Smooth muscle cell (in vitro differentiated cells): ENCODE measurements at regions not wholly inside any gene's neighbourhood (a gene's known extent, or its start where the extent isn't known, plus 50 kb on each side); places are given as distances from the start of the nearest gene placed in this dataset.

Experiments
- DNase-seq: peaks from one replicate; lab custom pipeline; 2025; ENCODE audit not compliant: unreplicated experiment; lab: John Stamatoyannopoulos, UW
- H2AFZ ChIP-seq: fragments of 200-600 bp; sonication (generic); 2 replicates; pipeline ENCODE4 v1.6.0; 2016; ENCODE audit warnings: antibody characterized with exemption, low read depth, mild to moderate bottlenecking
- H3F3A ChIP-seq: fragments of 200-600 bp; sonication (generic); 2 replicates; pipeline ENCODE4 v1.6.0; 2017; ENCODE audit warnings: antibody characterized with exemption, low read depth
- H3K27ac ChIP-seq: fragments of 200-600 bp; sonication (generic); 2 replicates; pipeline ENCODE4 v1.5.1; 2016; ENCODE audit warnings: low read depth, mild to moderate bottlenecking
- H3K27me3 ChIP-seq: fragments of 200-600 bp; sonication (generic); 2 replicates; pipeline ENCODE4 v1.6.1; 2016; ENCODE audit warnings: low read depth, mild to moderate bottlenecking
- H3K36me3 ChIP-seq: fragments of 200-600 bp; sonication (generic); 2 replicates; pipeline ENCODE4 v1.5.1; 2016; ENCODE audit warnings: low read depth
- H3K4me1 ChIP-seq: fragments of 200-600 bp; sonication (generic); 2 replicates; pipeline ENCODE4 v1.5.1; 2016; ENCODE audit warnings: low read depth
- H3K4me2 ChIP-seq: fragments of 200-600 bp; sonication (generic); 2 replicates; pipeline ENCODE4 v1.6.0; 2016; ENCODE audit warnings: mild to moderate bottlenecking
- H3K4me3 ChIP-seq: fragments of 200-600 bp; sonication (generic); 2 replicates; pipeline ENCODE4 v1.5.1; 2016; ENCODE audit warnings: mild to moderate bottlenecking
- H3K79me2 ChIP-seq: fragments of 200-600 bp; sonication (generic); 2 replicates; pipeline ENCODE4 v1.6.0; 2016; ENCODE audit warnings: low read depth, mild to moderate bottlenecking
- H3K9ac ChIP-seq: fragments of 200-600 bp; sonication (generic); 2 replicates; pipeline ENCODE4 v1.6.0; 2016; ENCODE audit warnings: low read depth
- H3K9me3 ChIP-seq: fragments of 200-600 bp; sonication (generic); replicated peaks from 2 replicates; pipeline ENCODE4 v1.5.1; 2016; ENCODE audit warnings: low read depth
- H4K20me1 ChIP-seq: fragments of 200-600 bp; sonication (generic); 2 replicates; pipeline ENCODE4 v1.6.0; 2016; ENCODE audit warnings: low read depth
- CTCF ChIP-seq: fragments of 200-600 bp; sonication (generic); IDR thresholded peaks from 2 replicates; pipeline ENCODE4 v1.5.1; 2017; ENCODE audit warnings: borderline replicate concordance, mild to moderate bottlenecking, antibody characterized with exemption; ENCODE audit not compliant: insufficient read depth, poor library complexity, severe bottlenecking
- WGBS: methylation state at CpG from one replicate; pipeline ENCODE4 v1.1.7; 2016; ENCODE audit warnings: low lambda C conversion rate; 5-methylcytosine and 5-hydroxymethylcytosine counted together

GRCh38 chr3:87397211-87397610, 120.8 kb upstream of the POU1F1 start:
- Histone ChIP-seq H2AFZ (no peak overlapping the region), H3K4me2 (no peak overlapping the region), H4K20me1 (no peaks in the 10 kb centered on the region), H3K79me2 (no peaks in the 10 kb centered on the region), H3K27ac (no peak overlapping the region), H3K4me3 (no peak overlapping the region), H3F3A (no peaks in the 10 kb centered on the region), H3K27me3 (no peaks in the 10 kb centered on the region), H3K9me3 (no peaks in the 10 kb centered on the region), H3K4me1 (no peaks in the 10 kb centered on the region), H3K36me3 (no peaks in the 10 kb centered on the region), H3K9ac (no peak overlapping the region)
- no peak for TF ChIP-seq CTCF
- DNase-seq, result no peak
- WGBS, result 87% methylated on average over 2 of the region's 2 CpGs

- Histone ChIP-seq H3K79me2 (no peaks in the 10 kb centered on the region), H3K9me3 (no peaks in the 10 kb centered on the region), H4K20me1 (no peaks in the 10 kb centered on the region), H3K4me3 (no peak overlapping the region), H2AFZ (no peak overlapping the region), H3K4me2 (no peak overlapping the region), H3K4me1 (no peaks in the 10 kb centered on the region), H3K27me3 (no peaks in the 10 kb centered on the region), H3K36me3 (no peaks in the 10 kb centered on the region), H3F3A (no peaks in the 10 kb centered on the region), H3K9ac (no peak overlapping the region), H3K27ac (no peak overlapping the region)
- DNase-seq, result no peak
- 91% methylated on average over 3 of the region's 3 CpGs for WGBS
- TF ChIP-seq CTCF, result no peak
Measured at GRCh38 chr3:87390821-87391220, 114.4 kb upstream of the POU1F1 start.

- Histone ChIP-seq H3K4me3 (no peak overlapping the region), H2AFZ (no peak overlapping the region), H3K36me3 (no peaks in the 10 kb centered on the region), H3F3A (no peaks in the 10 kb centered on the region), H3K4me2 (no peak overlapping the region), H3K79me2 (no peaks in the 10 kb centered on the region), H3K4me1 (no peaks in the 10 kb centered on the region), H4K20me1 (no peaks in the 10 kb centered on the region), H3K9me3 (no peaks in the 10 kb centered on the region), H3K9ac (no peak overlapping the region), H3K27me3 (no peaks in the 10 kb centered on the region), H3K27ac (no peak overlapping the region)
- TF ChIP-seq CTCF, result no peak
- DNase-seq, result no peak
- WGBS, result 77% methylated on average over 4 of the region's 4 CpGs
Measured at GRCh38 chr3:87390353-87390752, 114.0 kb upstream of the POU1F1 start.

- Histone ChIP-seq H2AFZ (no peak overlapping the region), H3K4me2 (no peak overlapping the region), H3K4me1 (no peaks in the 10 kb centered on the region), H3K4me3 (no peak overlapping the region), H3K27me3 (no peaks in the 10 kb centered on the region), H3F3A (no peaks in the 10 kb centered on the region), H3K9me3 (no peaks in the 10 kb centered on the region), H4K20me1 (no peaks in the 10 kb centered on the region), H3K27ac (no peak overlapping the region), H3K36me3 (no peaks in the 10 kb centered on the region), H3K79me2 (no peaks in the 10 kb centered on the region), H3K9ac (no peak overlapping the region)
- DNase-seq, result no peak
- 96% methylated on average over 28 of the region's 30 CpGs for WGBS
- no peak for TF ChIP-seq CTCF
Measured at GRCh38 chr3:87375231-87375682, 98.9 kb upstream of the POU1F1 start.
